Right ventricle myocardium inferior (tissue), 1 donor: ENCODE measurements at regions not wholly inside any gene's neighbourhood (a gene's known extent, or its start where the extent isn't known, plus 50 kb on each side); places are given as distances from the start of the nearest gene placed in this dataset.
A peak's percentile ranks its signal among the peaks of the same experiment; 100 is the strongest.

ENCODE experiments used
- ATAC-seq: fragments of 200-7000 bp; cut with Tn5 transposase; one replicate; pipeline ENCODE4 v1.9.1; 2020; ENCODE audit warnings: mild to moderate bottlenecking, moderate library complexity
- DNase-seq: peaks from one replicate; pipeline ENCODE4 v3.0.0; 2021; ENCODE audit errors: missing footprints
- intact Hi-C: fragments of 100-400 bp; cut with DNase I; formaldehyde crosslinking; loops from one replicate; pipeline ENCODE4 v1.11.0; 2022
- donor health status: DM: no; HTN: yes; CAD: no; lungs with severe emphysema.

- intact Hi-C loops = no loop called here
- ATAC-seq (no peak), DNase-seq (no peak)
Observed at GRCh38 chr1:14217384-14217783, 381.1 kb upstream of the KAZN start.

GRCh38 chr1:14220324-14220723 lies 378.2 kb upstream of the KAZN start:
- peak; percentile 96 for ATAC-seq
- no peak for DNase-seq
- intact Hi-C loops = no loop called here

GRCh38 chr1:14220811-14221210 lies 377.7 kb upstream of the KAZN start:
- ATAC-seq (peak; percentile 23), DNase-seq (no peak)
- intact Hi-C loops = no loop called here

GRCh38 chr1:14222086-14222485 lies 376.4 kb upstream of the KAZN start:
- no peak for ATAC-seq
- intact Hi-C loops = no loop called here
- DNase-seq = no peak

GRCh38 chr1:14228677-14229076 lies 369.8 kb upstream of the KAZN start:
- intact Hi-C loops = no loop called here
- ATAC-seq = no peak
- DNase-seq = no peak

GRCh38 chr1:14233510-14233909 lies 365.0 kb upstream of the KAZN start:
- ATAC-seq = no peak

GRCh38 chr1:14236097-14236496 lies 362.4 kb upstream of the KAZN start:
- ATAC-seq (no peak), DNase-seq (no peak)
- intact Hi-C loops = no loop called here

More at GRCh38 chr1:14233510-14233909, 365.0 kb upstream of the KAZN start:
- DNase-seq = no peak
- intact Hi-C loops = no loop called here

GRCh38 chr1:14238472-14239307 lies 359.8 kb upstream of the KAZN start:
- ATAC-seq (peak; percentile 93), DNase-seq (peak; percentile 80)
- intact Hi-C loops = no loop called here

- ATAC-seq (no peak), DNase-seq (no peak)
- intact Hi-C loops = no loop called here
Observed at GRCh38 chr1:14240265-14240664, 358.2 kb upstream of the KAZN start.

GRCh38 chr1:14242123-14242522 lies 356.4 kb upstream of the KAZN start:
- no peak for ATAC-seq
- no peak for DNase-seq
- intact Hi-C loops = no loop called here

GRCh38 chr1:14242870-14243269 lies 355.6 kb upstream of the KAZN start:
- DNase-seq (no peak), ATAC-seq (no peak)
- intact Hi-C loops = no loop called here

- intact Hi-C loops = loop anchor here (2.0 kb wide), 1 partner anchor 53 kb away; no protein-coding TSS in a partner anchor
- no peak for DNase-seq
- no peak for ATAC-seq
Observed at GRCh38 chr1:14245954-14246353, 352.5 kb upstream of the KAZN start.

- DNase-seq = no peak
- ATAC-seq = no peak
- intact Hi-C loops = loop anchor here (2.0 kb wide), 1 partner anchor 52 kb away; no protein-coding TSS in a partner anchor
Observed at GRCh38 chr1:14246471-14246870, 352.0 kb upstream of the KAZN start.

GRCh38 chr1:14247666-14248065 lies 350.8 kb upstream of the KAZN start:
- intact Hi-C loops = loop anchor here (2.0 kb wide), 1 partner anchor 51 kb away; no protein-coding TSS in a partner anchor
- ATAC-seq = no peak
- no peak for DNase-seq

GRCh38 chr1:14251871-14252270 lies 346.6 kb upstream of the KAZN start:
- DNase-seq (no peak), ATAC-seq (no peak)
- intact Hi-C loops = no loop called here

- DNase-seq = no peak
- intact Hi-C loops = no loop called here
Observed at GRCh38 chr1:14253676-14254075, 344.8 kb upstream of the KAZN start.

GRCh38 chr1:14254251-14254650 lies 344.2 kb upstream of the KAZN start:
- intact Hi-C loops = no loop called here
- ATAC-seq = no peak
- DNase-seq = no peak

More at GRCh38 chr1:14253676-14254075, 344.8 kb upstream of the KAZN start:
- ATAC-seq = no peak

- intact Hi-C loops = no loop called here
- ATAC-seq = no peak
Observed at GRCh38 chr1:14255233-14255632, 343.3 kb upstream of the KAZN start.

GRCh38 chr1:14255711-14256110 lies 342.8 kb upstream of the KAZN start:
- intact Hi-C loops = no loop called here
- ATAC-seq = no peak

More at GRCh38 chr1:14255233-14255632, 343.3 kb upstream of the KAZN start:
- no peak for DNase-seq

GRCh38 chr1:14259191-14259757 lies 339.2 kb upstream of the KAZN start:
- intact Hi-C loops = no loop called here
- peak; percentile 91 for DNase-seq
- peak; percentile 96 for ATAC-seq

More at GRCh38 chr1:14255711-14256110, 342.8 kb upstream of the KAZN start:
- no peak for DNase-seq
